Right atrium auricular region (tissue), 2 donors: ENCODE measurements at regions not wholly inside any gene's neighbourhood (a gene's known extent, or its start where the extent isn't known, plus 50 kb on each side); places are given as distances from the start of the nearest gene placed in this dataset.
"Not testable (repeated sequence)": the region's sequence is repeated elsewhere in the genome, so short reads cannot be mapped to it uniquely, and the experiment has no call there.

Source experiments
- DNase-seq: peaks from one replicate; pipeline ENCODE4 v3.0.0-alpha.2; 2019; ENCODE audit warnings: low spot score
- H3K27ac ChIP-seq, 2 donors: fragments of 200-600 bp; sonication (generic); 1 replicate in 1 of 2; 2 replicates in 1 of 2; pipeline ENCODE4 v1.5.1; 2016 to 2019
- H3K27me3 ChIP-seq, 2 donors: fragments of 200-600 bp; sonication (generic); one replicate each; pipeline versions ENCODE4 v1.5.1 to v1.6.0; 2017 to 2019
- H3K36me3 ChIP-seq: fragments of 200-600 bp; sonication (generic); one replicate; pipeline ENCODE4 v1.5.1; 2016
- H3K4me1 ChIP-seq, 2 donors: fragments of 200-600 bp; sonication (generic); one replicate each; pipeline versions ENCODE4 v1.5.1 to v1.6.0; 2017 to 2019
- H3K4me3 ChIP-seq, 2 donors: fragments of 200-600 bp; sonication (generic); 1 replicate in 1 of 2; 2 replicates in 1 of 2; pipeline ENCODE4 v1.5.1; 2017 to 2019; ENCODE audit warnings: mild to moderate bottlenecking in 1 of 2, moderate library complexity in 1 of 2
- H3K9me3 ChIP-seq, 2 donors: fragments of 200-600 bp; sonication (generic); one replicate each; pipeline ENCODE4 v1.5.1; 2019
- TF ChIP-seq, protein P1 (sequence below), 2 donors: fragments of 200-600 bp; sonication (generic); IDR thresholded peaks; one replicate each; pipeline ENCODE4 v1.5.1; 2019; ENCODE audit warnings: antibody characterized with exemption in 2 of 2

DNA sequence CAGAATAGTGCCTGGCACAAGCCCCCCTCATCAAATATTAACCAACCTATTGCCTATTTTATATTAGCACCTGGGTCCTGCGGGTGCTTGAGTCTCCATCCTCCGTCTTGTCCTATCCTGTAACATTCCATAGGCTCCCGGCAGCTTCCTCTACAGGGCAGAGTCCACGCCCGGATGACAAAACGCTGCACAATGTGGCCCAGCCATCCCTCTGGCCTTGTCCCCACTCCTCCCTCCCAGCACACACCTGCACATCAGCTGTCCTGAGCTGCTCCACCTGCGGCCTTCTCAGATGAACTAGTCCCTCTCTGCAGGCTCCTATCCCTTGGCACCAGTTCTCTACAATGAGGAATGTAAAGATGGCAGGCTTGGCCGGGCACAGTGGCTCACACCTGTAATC, 153.5 kb upstream of the PDE1C start:
- TF ChIP-seq, protein P1, sequence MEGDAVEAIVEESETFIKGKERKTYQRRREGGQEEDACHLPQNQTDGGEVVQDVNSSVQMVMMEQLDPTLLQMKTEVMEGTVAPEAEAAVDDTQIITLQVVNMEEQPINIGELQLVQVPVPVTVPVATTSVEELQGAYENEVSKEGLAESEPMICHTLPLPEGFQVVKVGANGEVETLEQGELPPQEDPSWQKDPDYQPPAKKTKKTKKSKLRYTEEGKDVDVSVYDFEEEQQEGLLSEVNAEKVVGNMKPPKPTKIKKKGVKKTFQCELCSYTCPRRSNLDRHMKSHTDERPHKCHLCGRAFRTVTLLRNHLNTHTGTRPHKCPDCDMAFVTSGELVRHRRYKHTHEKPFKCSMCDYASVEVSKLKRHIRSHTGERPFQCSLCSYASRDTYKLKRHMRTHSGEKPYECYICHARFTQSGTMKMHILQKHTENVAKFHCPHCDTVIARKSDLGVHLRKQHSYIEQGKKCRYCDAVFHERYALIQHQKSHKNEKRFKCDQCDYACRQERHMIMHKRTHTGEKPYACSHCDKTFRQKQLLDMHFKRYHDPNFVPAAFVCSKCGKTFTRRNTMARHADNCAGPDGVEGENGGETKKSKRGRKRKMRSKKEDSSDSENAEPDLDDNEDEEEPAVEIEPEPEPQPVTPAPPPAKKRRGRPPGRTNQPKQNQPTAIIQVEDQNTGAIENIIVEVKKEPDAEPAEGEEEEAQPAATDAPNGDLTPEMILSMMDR (IDR thresholded peaks at IDR 0.05) = no peak
- no peak for DNase-seq
- peaks cover 0 to 10% of the 10 kb centered on the region in 2 donors for H3K9me3 ChIP-seq
- H3K36me3 ChIP-seq = no peaks in the 10 kb centered on the region
- H3K27ac ChIP-seq = no peak overlapping the region
- H3K4me1 ChIP-seq = no peaks in the 10 kb centered on the region
- no peak overlapping the region for H3K4me3 ChIP-seq
- no peaks in the 10 kb centered on the region for H3K27me3 ChIP-seq

DNA sequence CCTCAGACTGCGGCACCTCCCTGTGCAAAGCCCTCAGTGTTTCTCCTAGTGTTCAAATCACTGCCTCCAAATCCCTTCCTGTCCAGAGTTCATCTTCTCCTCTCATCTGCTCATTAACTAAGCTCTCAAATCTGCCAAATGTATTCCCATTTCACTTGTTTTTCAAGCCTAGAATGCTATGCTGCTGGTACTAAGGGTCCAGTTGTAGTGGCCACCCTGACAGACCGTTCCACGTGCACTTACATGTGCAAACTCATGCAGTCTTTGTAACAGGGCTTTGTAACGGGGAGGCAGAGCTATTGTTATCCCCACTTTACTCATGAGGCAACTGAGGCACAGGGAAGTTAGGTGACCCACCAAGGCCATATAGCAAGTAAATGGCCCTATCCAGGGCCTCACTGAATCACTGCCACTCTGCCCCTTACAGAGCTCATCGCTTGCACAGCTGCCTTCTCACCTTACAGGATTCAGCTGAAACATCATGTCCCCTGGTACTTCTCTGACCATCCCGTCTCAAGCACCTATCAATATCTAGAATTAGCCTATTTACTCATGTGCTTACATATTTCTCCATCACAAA, 153.0 kb upstream of the PDE1C start:
- TF ChIP-seq, protein P1 (IDR thresholded peaks at IDR 0.05) = no peak
- no peak for DNase-seq
- H3K36me3 ChIP-seq = no peaks in the 10 kb centered on the region

GRCh38 chr7:32222251-32222900, 152.2 kb upstream of the PDE1C start:
- Histone ChIP-seq H3K4me1 (no peaks in the 10 kb centered on the region), H3K36me3 (no peaks in the 10 kb centered on the region), H3K4me3 (no peak overlapping the region), H3K27ac (no peak overlapping the region), H3K9me3 (peaks cover 0 to under 1% of the 10 kb centered on the region in 2 donors), H3K27me3 (no peaks in the 10 kb centered on the region)
- DNase-seq = no peak
- TF ChIP-seq, protein P1 (IDR thresholded peaks at IDR 0.05) = no peak

More for the DNA sequence above, 153.0 kb upstream of the PDE1C start:
- Histone ChIP-seq H3K4me3 (no peak overlapping the region), H3K4me1 (no peaks in the 10 kb centered on the region), H3K27ac (no peak overlapping the region), H3K27me3 (no peaks in the 10 kb centered on the region), H3K9me3 (peaks cover 0 to 9% of the 10 kb centered on the region in 2 donors)

DNA sequence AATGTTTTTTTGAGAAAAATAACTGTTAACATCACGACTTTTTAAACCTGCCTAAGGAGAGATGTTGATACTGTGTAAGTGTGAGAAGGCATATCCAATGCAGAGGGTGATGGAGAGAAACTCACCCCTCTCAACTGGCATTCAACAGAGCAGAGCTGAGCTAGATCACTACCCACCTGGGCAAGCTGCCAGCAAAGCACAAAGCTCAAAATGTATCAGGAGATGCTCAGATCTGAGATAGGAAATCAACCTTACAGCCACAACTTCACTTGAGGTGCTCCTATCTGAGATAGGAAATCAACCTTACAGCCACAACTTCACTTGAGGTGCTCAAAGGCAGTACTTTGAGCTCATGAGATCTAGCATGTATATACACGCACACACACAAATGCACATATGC, 151.5 kb upstream of the PDE1C start:
- H3K27ac ChIP-seq = no peak overlapping the region
- DNase-seq = no peak

DNA sequence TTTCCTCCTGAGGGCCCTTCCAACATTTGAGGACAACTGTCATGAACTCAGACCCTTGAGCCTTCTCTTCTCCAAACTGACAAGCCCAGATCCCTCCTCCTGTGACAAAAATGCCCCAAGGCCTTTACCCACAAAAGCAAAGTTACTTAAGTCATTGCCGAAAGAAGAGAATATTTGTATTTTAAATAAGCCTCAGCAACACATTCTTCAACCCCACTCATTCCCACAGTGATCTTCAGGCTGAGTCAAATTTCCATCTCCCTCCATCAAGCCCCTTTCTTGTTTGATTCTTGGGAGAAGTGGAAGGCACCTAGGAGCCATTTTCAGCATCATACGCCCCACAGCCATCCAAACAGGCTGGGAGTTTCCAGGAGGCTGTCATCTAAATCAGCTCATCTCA, 150.8 kb upstream of the PDE1C start:
- TF ChIP-seq, protein P1 (IDR thresholded peaks at IDR 0.05) = no peak
- Histone ChIP-seq H3K27ac (no peak overlapping the region), H3K4me3 (no peak overlapping the region), H3K4me1 (no peaks in the 10 kb centered on the region), H3K27me3 (no peaks in the 10 kb centered on the region), H3K9me3 (no peaks in the 10 kb centered on the region), H3K36me3 (no peaks in the 10 kb centered on the region)
- no peak for DNase-seq

More for the DNA sequence above, 151.5 kb upstream of the PDE1C start:
- no peak overlapping the region for H3K4me3 ChIP-seq
- TF ChIP-seq, protein P1 (IDR thresholded peaks at IDR 0.05) = no peak
- H3K27me3 ChIP-seq = no peaks in the 10 kb centered on the region
- no peaks in the 10 kb centered on the region for H3K4me1 ChIP-seq
- H3K9me3 ChIP-seq = no peaks in the 10 kb centered on the region
- no peaks in the 10 kb centered on the region for H3K36me3 ChIP-seq

DNA sequence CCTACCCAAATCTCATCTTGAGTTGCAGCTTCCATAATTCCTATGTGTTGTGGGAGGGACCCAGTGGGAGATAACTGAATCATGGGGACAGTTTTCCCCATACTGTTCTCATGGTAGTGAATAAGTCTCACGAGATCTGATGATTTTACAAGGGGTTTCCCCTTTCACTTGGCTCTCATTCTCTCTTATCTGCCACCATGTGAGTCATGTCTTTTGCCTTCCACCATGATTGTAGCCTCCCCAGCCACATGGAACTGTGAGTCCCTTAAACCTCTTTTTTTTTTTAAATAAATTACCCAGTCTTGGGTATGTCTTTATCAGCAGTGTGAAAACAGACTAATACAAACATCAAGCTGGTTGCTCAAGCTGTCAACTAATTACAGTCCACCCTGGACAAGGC, 149.6 kb upstream of the PDE1C start:
- H3K9me3 ChIP-seq, H3K27me3 ChIP-seq, H3K27ac ChIP-seq, H3K36me3 ChIP-seq, H3K4me3 ChIP-seq, DNase-seq, H3K4me1 ChIP-seq: not testable (repeated sequence)
